GM12864 (cell line): ENCODE measurements at regions not wholly inside any gene's neighbourhood (a gene's known extent, or its start where the extent isn't known, plus 50 kb on each side); places are given as distances from the start of the nearest gene placed in this dataset.

Experiments
- DNase-seq: peaks from one replicate; pipeline ENCODE4 v3.0.0-alpha.2; 2011; ENCODE audit warnings: low read depth
- H3K4me3 ChIP-seq: 2 replicates; pipeline ENCODE4 v1.5.1; 2011; ENCODE audit warnings: mild to moderate bottlenecking, low read depth, low read length, control low read depth
- TF ChIP-seq, protein P1 (sequence below): IDR thresholded peaks from 2 replicates; pipeline ENCODE4 v1.5.1; 2011; ENCODE audit warnings: low read depth, mild to moderate bottlenecking, moderate library complexity, low read length, control low read depth, inconsistent platforms; ENCODE audit errors: missing control alignments

DNA sequence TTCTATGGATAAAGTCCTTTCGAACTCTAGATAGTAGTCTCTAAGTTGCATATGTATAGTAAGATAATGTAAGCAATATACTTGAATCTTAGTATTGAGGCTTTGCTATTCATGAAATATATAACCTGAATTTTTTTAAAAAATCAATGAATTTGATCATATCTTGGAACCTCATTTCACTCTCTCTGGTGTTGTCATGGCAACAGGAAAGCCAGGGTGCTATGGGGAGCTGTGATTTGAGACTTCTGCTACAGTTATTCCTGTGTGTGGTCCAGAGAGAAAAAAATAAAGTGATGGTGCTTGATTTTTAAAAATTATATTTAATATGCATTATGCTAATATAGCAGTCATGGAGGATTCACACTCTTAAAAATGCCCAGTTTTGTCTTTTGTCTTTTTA, 508.0 kb downstream of the SNAPC1 start:
- TF ChIP-seq, protein P1, sequence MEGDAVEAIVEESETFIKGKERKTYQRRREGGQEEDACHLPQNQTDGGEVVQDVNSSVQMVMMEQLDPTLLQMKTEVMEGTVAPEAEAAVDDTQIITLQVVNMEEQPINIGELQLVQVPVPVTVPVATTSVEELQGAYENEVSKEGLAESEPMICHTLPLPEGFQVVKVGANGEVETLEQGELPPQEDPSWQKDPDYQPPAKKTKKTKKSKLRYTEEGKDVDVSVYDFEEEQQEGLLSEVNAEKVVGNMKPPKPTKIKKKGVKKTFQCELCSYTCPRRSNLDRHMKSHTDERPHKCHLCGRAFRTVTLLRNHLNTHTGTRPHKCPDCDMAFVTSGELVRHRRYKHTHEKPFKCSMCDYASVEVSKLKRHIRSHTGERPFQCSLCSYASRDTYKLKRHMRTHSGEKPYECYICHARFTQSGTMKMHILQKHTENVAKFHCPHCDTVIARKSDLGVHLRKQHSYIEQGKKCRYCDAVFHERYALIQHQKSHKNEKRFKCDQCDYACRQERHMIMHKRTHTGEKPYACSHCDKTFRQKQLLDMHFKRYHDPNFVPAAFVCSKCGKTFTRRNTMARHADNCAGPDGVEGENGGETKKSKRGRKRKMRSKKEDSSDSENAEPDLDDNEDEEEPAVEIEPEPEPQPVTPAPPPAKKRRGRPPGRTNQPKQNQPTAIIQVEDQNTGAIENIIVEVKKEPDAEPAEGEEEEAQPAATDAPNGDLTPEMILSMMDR = no peak
- DNase-seq = no peak
- no peak overlapping the region for H3K4me3 ChIP-seq

DNA sequence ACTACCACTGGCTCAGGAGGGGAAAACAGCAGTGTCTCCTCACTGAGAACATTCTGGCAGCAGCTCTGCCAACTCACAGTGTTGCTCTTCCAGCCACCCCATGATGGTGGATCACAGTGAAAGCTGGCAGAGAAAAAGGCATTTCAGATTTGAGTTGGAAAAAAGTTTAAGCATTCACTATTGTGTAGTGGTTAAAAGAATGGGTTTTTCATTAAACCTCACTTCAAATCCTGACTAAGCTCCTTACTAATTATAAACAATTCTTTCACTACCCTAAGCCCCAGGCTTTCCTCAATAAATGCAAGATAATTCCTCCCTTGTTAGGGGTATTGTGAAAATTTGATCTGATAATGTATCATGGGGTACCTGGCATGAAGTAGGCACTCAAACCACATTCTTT, 518.1 kb downstream of the SNAPC1 start:
- no peak for DNase-seq
- TF ChIP-seq, protein P1 = no peak
- H3K4me3 ChIP-seq = no peak overlapping the region

DNA sequence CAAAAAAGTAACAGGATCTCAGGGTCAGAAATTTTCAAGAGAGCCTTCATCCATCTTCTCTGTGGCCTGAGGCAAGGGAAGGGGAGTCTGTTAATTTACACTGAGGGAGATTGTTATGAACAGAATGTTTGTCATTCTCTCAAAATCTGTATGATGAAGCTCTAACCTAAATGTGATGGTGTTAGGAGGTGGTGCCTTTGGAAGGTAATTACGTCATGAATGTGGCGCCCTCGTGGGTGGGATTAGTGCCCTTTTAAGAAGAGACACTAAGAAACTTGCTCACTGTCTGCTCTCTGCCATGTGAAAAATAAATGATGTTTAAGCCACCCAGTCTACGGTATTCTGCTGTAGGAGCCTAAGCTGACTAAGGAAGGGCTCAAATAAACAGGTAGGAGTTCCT, 521.6 kb downstream of the SNAPC1 start:
- no peak overlapping the region for H3K4me3 ChIP-seq
- DNase-seq = no peak
- TF ChIP-seq, protein P1 = no peak

DNA sequence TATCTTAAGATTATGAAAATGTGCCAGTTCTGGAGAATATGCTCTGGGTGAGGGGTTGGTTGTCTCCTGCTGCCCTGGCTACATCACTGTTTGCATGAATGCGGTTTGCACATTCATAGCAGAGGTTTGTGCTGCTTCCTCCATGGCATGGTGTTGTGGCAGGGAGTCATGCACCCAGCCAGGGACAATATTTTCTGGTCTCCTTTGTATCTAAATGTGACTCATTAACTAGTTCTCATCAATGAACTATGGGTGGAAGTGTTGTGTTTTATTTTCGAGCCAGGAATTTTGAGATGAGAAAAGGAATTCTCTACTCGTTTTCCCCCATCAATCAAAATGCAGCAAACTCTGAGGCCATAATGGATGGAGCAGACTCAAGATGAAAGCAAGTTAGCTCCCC, 527.3 kb downstream of the SNAPC1 start:
- TF ChIP-seq, protein P1 = no peak
- H3K4me3 ChIP-seq = no peak overlapping the region
- DNase-seq = no peak

DNA sequence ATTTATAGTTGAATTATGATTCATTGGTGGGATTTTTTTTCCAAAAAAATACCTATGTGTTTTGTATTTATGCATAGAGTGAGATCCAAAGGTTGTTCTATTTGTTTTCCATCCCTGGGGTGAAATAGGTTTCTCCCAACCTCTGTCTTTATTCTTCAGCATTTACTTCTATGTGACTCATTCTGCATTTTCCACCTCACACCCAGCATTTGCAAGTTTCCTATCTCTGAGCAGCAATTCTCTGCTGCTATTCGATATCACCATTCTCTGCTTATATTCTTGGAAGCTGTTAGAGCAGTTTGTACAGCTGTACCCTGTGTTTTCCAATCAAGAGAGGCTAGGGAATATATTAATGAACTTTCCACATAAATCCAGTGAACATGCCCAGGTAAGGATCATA, 538.9 kb downstream of the SNAPC1 start:
- TF ChIP-seq, protein P1 = no peak
- no peak for DNase-seq
- no peak overlapping the region for H3K4me3 ChIP-seq

DNA sequence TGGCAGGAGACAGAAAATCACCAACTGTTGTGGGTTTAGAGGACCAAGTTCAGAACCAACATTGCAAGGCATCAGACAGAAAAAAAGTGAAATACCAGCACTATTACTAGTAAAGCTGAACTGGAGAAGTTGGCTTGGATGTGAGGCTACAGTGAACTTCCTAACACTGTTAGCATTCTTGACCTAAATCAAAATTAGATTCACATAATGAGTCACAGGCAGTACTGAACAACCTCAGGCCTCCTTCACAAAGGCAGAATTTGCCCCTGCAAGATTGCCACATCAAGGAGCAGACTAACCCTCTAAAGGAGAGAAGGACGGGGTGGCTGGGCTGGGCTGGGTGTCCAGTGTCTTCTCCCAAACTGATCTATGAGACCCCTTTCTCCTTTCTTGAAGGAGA, 539.7 kb downstream of the SNAPC1 start:
- H3K4me3 ChIP-seq = no peak overlapping the region
- DNase-seq = no peak

DNA sequence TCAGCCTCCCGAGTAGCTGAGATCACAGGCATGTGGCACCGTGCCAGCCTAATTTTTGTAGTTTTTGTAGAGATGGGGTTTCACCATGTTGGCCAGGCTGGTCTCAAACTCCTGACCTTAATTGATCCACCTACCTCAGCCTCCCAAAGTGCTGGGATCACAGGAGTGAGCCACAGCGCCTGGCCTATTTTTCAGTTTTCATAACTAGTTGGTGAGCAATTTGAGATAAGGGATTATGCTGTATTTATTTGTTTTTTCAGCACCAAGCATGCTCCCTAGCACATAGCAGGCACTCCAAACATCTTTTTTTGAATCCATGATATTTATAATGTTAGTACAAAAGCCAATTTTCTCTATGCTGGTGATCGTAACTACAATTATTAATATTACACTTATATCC, 541.2 kb downstream of the SNAPC1 start:
- H3K4me3 ChIP-seq = no peak overlapping the region
- DNase-seq = no peak
- TF ChIP-seq, protein P1 = no peak

More for the DNA sequence above, 539.7 kb downstream of the SNAPC1 start:
- TF ChIP-seq, protein P1 = no peak
